PC-3 (cell line): ENCODE measurements at regions not wholly inside any gene's neighbourhood (a gene's known extent, or its start where the extent isn't known, plus 50 kb on each side); places are given as distances from the start of the nearest gene placed in this dataset.

ENCODE experiments used
- ATAC-seq: fragments of 200-7000 bp; cut with Tn5 transposase; 2 replicates; pipeline ENCODE4 v1.9.1; 2020; ENCODE audit warnings: mild to moderate bottlenecking, moderate library complexity
- BruUV-seq: library from RNA; stranded (reverse); fragments of 400-500 nt; replicated peaks from 2 replicates; lab custom pipeline; 2021; lab: Mats Ljungman, UMichigan
- CTCF ChIA-PET: fragments of 300-600 bp; sonication (Branson Sonifier 250); formaldehyde crosslinking; loops from one replicate; lab custom pipeline; 2022; ENCODE audit warnings: antibody characterized with exemption; lab: Charles Lee
- POLR2A ChIA-PET: fragments of 300-600 bp; sonication (Branson Sonifier 250); formaldehyde crosslinking; loops from one replicate; lab custom pipeline; 2022; ENCODE audit warnings: antibody characterized with exemption; ENCODE audit not compliant: unreplicated experiment; lab: Charles Lee
- DNase-seq: peaks from one replicate; pipeline ENCODE4 v3.0.0-alpha.2; 2015
- H2AFZ ChIP-seq: fragments of 300-600 bp; sonication (generic); 2 replicates; pipeline ENCODE4 v1.6.0; 2016; ENCODE audit warnings: antibody characterized with exemption, low read length
- H3F3A ChIP-seq: fragments of 300-600 bp; sonication (generic); one replicate; pipeline ENCODE4 v1.6.0; 2017; ENCODE audit warnings: antibody characterized with exemption, low read length, control low read depth, mild to moderate bottlenecking; ENCODE audit not compliant: unreplicated experiment
- H3K27ac ChIP-seq: fragments of 300-600 bp; sonication (generic); 2 replicates; pipeline ENCODE4 v1.5.1; 2016; ENCODE audit warnings: mild to moderate bottlenecking, low read length
- H3K27me3 ChIP-seq: fragments of 300-600 bp; sonication (generic); 2 replicates; pipeline ENCODE4 v1.6.1; 2016; ENCODE audit warnings: low read length, mixed read lengths
- H3K36me3 ChIP-seq: fragments of 300-600 bp; sonication (generic); 2 replicates; pipeline ENCODE4 v1.6.1; 2016; ENCODE audit warnings: low read depth, mixed run types, low read length, mixed read lengths
- H3K4me1 ChIP-seq: fragments of 300-600 bp; sonication (generic); 2 replicates; pipeline ENCODE4 v1.5.1; 2016; ENCODE audit warnings: low read length; ENCODE audit not compliant: insufficient read depth
- H3K4me2 ChIP-seq: fragments of 300-600 bp; sonication (generic); 2 replicates; pipeline ENCODE4 v1.6.0; 2016; ENCODE audit warnings: low read length
- H3K4me3 ChIP-seq: fragments of 300-600 bp; sonication (generic); 2 replicates; pipeline ENCODE4 v1.5.1; 2016; ENCODE audit warnings: mild to moderate bottlenecking, low read length, mixed read lengths
- H3K79me2 ChIP-seq: fragments of 300-600 bp; sonication (generic); 2 replicates; pipeline ENCODE4 v1.6.1; 2017; ENCODE audit warnings: low read length, mixed read lengths
- H3K9ac ChIP-seq: fragments of 300-600 bp; sonication (generic); 2 replicates; pipeline ENCODE4 v1.6.0; 2016; ENCODE audit warnings: mild to moderate bottlenecking, low read length
- H3K9me2 ChIP-seq: fragments of 300-600 bp; sonication (generic); replicated peaks from 2 replicates; pipeline ENCODE4 v1.6.1; 2016; ENCODE audit warnings: mixed run types, low read length, mixed read lengths
- H3K9me3 ChIP-seq: fragments of 300-600 bp; sonication (generic); 2 replicates; pipeline ENCODE4 v1.6.1; 2016; ENCODE audit warnings: low read length, mixed read lengths
- H4K20me1 ChIP-seq: fragments of 300-600 bp; sonication (generic); 2 replicates; pipeline ENCODE4 v1.6.1; 2016; ENCODE audit warnings: low read length, mixed read lengths
- CTCF ChIP-seq: fragments of 300-600 bp; sonication (generic); conservative IDR thresholded peaks from 2 replicates; pipeline ENCODE4 v1.5.1; 2017; ENCODE audit warnings: antibody characterized with exemption, low read depth, mild to moderate bottlenecking, low read length
- EZH2 ChIP-seq: fragments of 300-600 bp; sonication (generic); IDR thresholded peaks from one replicate; pipeline ENCODE4 v1.6.1; 2017; ENCODE audit warnings: antibody characterized with exemption, mild to moderate bottlenecking, low read length; ENCODE audit not compliant: unreplicated experiment
- EZH2phosphoT487 ChIP-seq: fragments of 300-600 bp; sonication (generic); IDR thresholded peaks from 2 replicates; pipeline ENCODE4 v1.6.1; 2018; ENCODE audit warnings: mild to moderate bottlenecking, antibody characterized with exemption, low read length, borderline replicate concordance
- intact Hi-C: fragments of 100-400 bp; cut with micrococcal nuclease; formaldehyde crosslinking; loops from 2 replicates; pipeline ENCODE4 v1.9.0; 2023

- BruUV-seq: no TSS peak
- Histone ChIP-seq H3K4me3 (no peak overlapping the region), H4K20me1 (no peaks in the 10 kb centered on the region), H3K4me2 (no peak overlapping the region), H3K9me3 (no peaks in the 10 kb centered on the region), H2AFZ (no peak overlapping the region), H3K27ac (no peak overlapping the region), H3K79me2 (no peaks in the 10 kb centered on the region), H3F3A (no peaks in the 10 kb centered on the region), H3K4me1 (peaks cover 13% of the 10 kb centered on the region), H3K9me2 (no peaks in the 10 kb centered on the region), H3K36me3 (no peaks in the 10 kb centered on the region), H3K9ac (no peak overlapping the region), H3K27me3 (no peaks in the 10 kb centered on the region)
- DNase-seq (no peak), ATAC-seq (no peak)
- ChIA-PET CTCF (no interaction called here), POLR2A (no interaction called here)
- intact Hi-C loops: no loop called here
- TF ChIP-seq EZH2 (no peak), EZH2phosphoT487 (no peak), CTCF (no peak)
These were observed 1349.8 kb upstream of the GJE1 start for GRCh38 chr6:140782941-140783340.

DNA sequence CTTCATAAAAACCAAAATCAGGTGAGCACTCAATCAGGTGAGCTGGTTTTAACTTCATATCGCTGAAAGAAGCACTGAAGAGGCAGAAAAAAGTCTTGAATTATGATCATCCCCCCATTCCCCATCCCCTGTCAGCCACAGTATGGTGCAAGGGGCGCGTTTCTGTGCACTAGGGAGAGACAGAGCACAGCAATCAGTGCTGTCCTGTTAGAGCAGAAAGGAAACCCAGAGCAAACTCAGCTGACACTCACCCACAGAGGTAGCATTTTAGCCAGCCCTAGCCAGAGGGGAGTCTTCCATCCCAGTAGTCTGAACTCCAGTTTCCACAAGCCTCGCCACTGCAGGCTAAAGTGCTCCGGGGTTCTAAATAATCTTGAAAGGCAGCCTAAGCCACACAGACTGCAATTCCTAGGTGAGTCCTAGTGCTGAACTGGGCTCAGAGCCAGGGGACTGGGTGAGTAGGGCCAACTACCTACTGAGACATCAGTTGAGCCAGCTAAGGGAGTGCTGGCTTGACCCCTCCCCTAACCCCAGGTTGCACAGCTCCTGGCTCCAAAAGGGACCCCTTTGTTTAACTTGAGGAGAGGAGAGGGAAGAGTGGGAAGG, 1352.6 kb upstream of the GJE1 start:
- H3K9me3 ChIP-seq: no peaks in the 10 kb centered on the region
- no peaks in the 10 kb centered on the region for H3K9me2 ChIP-seq
- no peaks in the 10 kb centered on the region for H3K27me3 ChIP-seq
- H3K4me1 ChIP-seq: peaks cover 13% of the 10 kb centered on the region
- no peak overlapping the region for H3K27ac ChIP-seq
- ATAC-seq: no peak; the same call in 1 of the 2 replicates
- no peaks in the 10 kb centered on the region for H4K20me1 ChIP-seq
- H3F3A ChIP-seq: no peaks in the 10 kb centered on the region
- TF ChIP-seq EZH2 (no peak), CTCF (no peak), EZH2phosphoT487 (no peak)
- intact Hi-C loops: no loop called here
- no peak overlapping the region for H3K4me2 ChIP-seq
- BruUV-seq: no TSS peak
- CTCF ChIA-PET: no interaction called here
- POLR2A ChIA-PET: no interaction called here
- H3K36me3 ChIP-seq: no peaks in the 10 kb centered on the region
- no peak overlapping the region for H3K9ac ChIP-seq
- peak; percentile 66 for DNase-seq
- H3K79me2 ChIP-seq: no peaks in the 10 kb centered on the region
- no peak overlapping the region for H2AFZ ChIP-seq
- H3K4me3 ChIP-seq: no peak overlapping the region

DNA sequence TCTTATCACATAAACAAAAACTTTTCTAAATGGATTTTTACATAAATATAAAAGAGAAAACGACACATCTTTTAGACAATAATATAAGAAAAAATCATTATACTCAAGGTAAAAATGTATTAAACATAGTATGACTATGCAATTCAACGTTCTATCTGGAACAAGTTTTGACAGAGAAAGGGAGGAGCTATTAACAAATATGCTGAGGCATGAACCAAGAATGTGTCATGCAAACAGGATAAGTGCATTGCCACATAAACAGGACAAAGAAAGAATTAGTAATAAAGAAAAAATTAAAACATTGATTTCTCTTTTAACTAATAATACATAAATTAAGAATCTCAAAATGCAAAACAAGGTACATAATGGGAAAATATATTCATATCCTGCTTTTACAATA, 1353.4 kb upstream of the GJE1 start:
- POLR2A ChIA-PET: no interaction called here

More for the DNA sequence above, 1353.4 kb upstream of the GJE1 start:
- Histone ChIP-seq H3K4me3 (no peak overlapping the region), H3K9me3 (no peaks in the 10 kb centered on the region), H4K20me1 (no peaks in the 10 kb centered on the region), H3K27ac (no peak overlapping the region), H3F3A (no peaks in the 10 kb centered on the region), H3K4me1 (peaks cover 17% of the 10 kb centered on the region), H2AFZ (no peak overlapping the region), H3K27me3 (no peaks in the 10 kb centered on the region), H3K9ac (no peak overlapping the region), H3K9me2 (no peaks in the 10 kb centered on the region), H3K4me2 (no peak overlapping the region), H3K36me3 (no peaks in the 10 kb centered on the region), H3K79me2 (no peaks in the 10 kb centered on the region)
- ATAC-seq (no peak), DNase-seq (peak; percentile 69)
- TF ChIP-seq EZH2 (no peak), CTCF (no peak), EZH2phosphoT487 (no peak)
- intact Hi-C loops: no loop called here
- no TSS peak for BruUV-seq
- CTCF ChIA-PET: no interaction called here
